IMR-90 (cell line): ENCODE measurements at regions not wholly inside any gene's neighbourhood (a gene's known extent, or its start where the extent isn't known, plus 50 kb on each side); places are given as distances from the start of the nearest gene placed in this dataset.

ENCODE experiments used
- ATAC-seq: fragments of 200-7000 bp; cut with Tn5 transposase; 2 replicates; pipeline ENCODE4 v1.9.1; 2020; ENCODE audit warnings: low read depth, mild to moderate bottlenecking, moderate library complexity
- BruUV-seq: library from RNA; stranded (reverse); fragments of 400-500 nt; replicated peaks from 2 replicates; lab custom pipeline; 2021; lab: Mats Ljungman, UMichigan
- CTCF ChIA-PET: fragments of 300-600 bp; formaldehyde crosslinking; extraction: SDS; loops from one replicate; lab custom pipeline; 2021; ENCODE audit warnings: antibody characterized with exemption; lab: Yijun Ruan, JAX
- POLR2A ChIA-PET: fragments of 300-600 bp; sonication (Branson Sonifier 250); formaldehyde crosslinking; loops from one replicate; lab custom pipeline; 2022; ENCODE audit warnings: antibody characterized with exemption; ENCODE audit not compliant: unreplicated experiment; lab: Charles Lee
- DNase-seq: peaks from one replicate; pipeline ENCODE4 v3.0.0; 2013
- H2AFZ ChIP-seq: replicated peaks from 2 replicates; pipeline ENCODE3; 2013; ENCODE audit warnings: low read length, mild to moderate bottlenecking; ENCODE audit not compliant: poor library complexity
- H2AK5ac ChIP-seq: 2 replicates; pipeline ENCODE4 v1.6.1; 2013; ENCODE audit warnings: low read depth, low read length, inconsistent platforms
- H2AK9ac ChIP-seq: replicated peaks from 2 replicates; pipeline ENCODE3; 2013; ENCODE audit warnings: mild to moderate bottlenecking, low read depth, low read length, moderate library complexity; ENCODE audit not compliant: poor library complexity
- H2BK120ac ChIP-seq: 2 replicates; pipeline ENCODE4 v1.6.1; 2013; ENCODE audit warnings: low read depth, low read length, inconsistent platforms
- H2BK15ac ChIP-seq: 3 replicates; pipeline ENCODE4 v1.6.1; 2013; ENCODE audit warnings: low read depth, low read length, inconsistent platforms
- H2BK20ac ChIP-seq: 2 replicates; pipeline ENCODE4 v1.6.1; 2013; ENCODE audit warnings: low read depth, mild to moderate bottlenecking, inconsistent platforms, low read length, moderate library complexity
- H2BK5ac ChIP-seq: 2 replicates; pipeline ENCODE4 v1.6.1; 2013; ENCODE audit warnings: mild to moderate bottlenecking, low read depth, low read length, inconsistent platforms; ENCODE audit not compliant: poor library complexity, severe bottlenecking
- H3K14ac ChIP-seq: replicated peaks from 2 replicates; pipeline ENCODE4 v1.6.1; 2013; ENCODE audit warnings: low read depth, low read length, inconsistent platforms
- H3K18ac ChIP-seq: 2 replicates; pipeline ENCODE4 v1.6.1; 2013; ENCODE audit warnings: low read depth, low read length, control low read depth
- H3K23ac ChIP-seq: 2 replicates; pipeline ENCODE4 v1.6.1; 2013; ENCODE audit warnings: low read depth, low read length, inconsistent platforms
- H3K27ac ChIP-seq: 2 replicates; pipeline ENCODE4 v1.5.1; 2013; ENCODE audit warnings: mild to moderate bottlenecking, control low read depth, low read length; ENCODE audit not compliant: insufficient read depth
- H3K27me3 ChIP-seq: 2 replicates; pipeline ENCODE4 v1.6.1; 2013; ENCODE audit warnings: low read length; ENCODE audit not compliant: control insufficient read depth, insufficient read depth
- H3K36me3 ChIP-seq: 2 replicates; pipeline ENCODE4 v1.6.1; 2013; ENCODE audit warnings: low read length, mixed read lengths; ENCODE audit not compliant: control insufficient read depth, insufficient read depth
- H3K4ac ChIP-seq: 2 replicates; pipeline ENCODE4 v1.6.1; 2013; ENCODE audit warnings: low read depth, low read length, inconsistent platforms
- H3K4me1 ChIP-seq: 2 replicates; pipeline ENCODE4 v1.6.1; 2013; ENCODE audit warnings: low read length, mixed read lengths; ENCODE audit not compliant: control insufficient read depth, insufficient read depth
- H3K4me2 ChIP-seq: 2 replicates; pipeline ENCODE4 v1.6.1; 2013; ENCODE audit warnings: low read depth, mild to moderate bottlenecking, control low read depth, low read length, moderate library complexity
- H3K4me3 ChIP-seq: 2 replicates; pipeline ENCODE4 v1.5.1; 2013; ENCODE audit warnings: low read depth, mild to moderate bottlenecking, control low read depth, low read length, moderate library complexity; ENCODE audit not compliant: insufficient read depth
- H3K56ac ChIP-seq: 2 replicates; pipeline ENCODE4 v1.6.1; 2013; ENCODE audit warnings: low read length, inconsistent platforms; ENCODE audit not compliant: insufficient read depth; ENCODE audit errors: extremely low read depth
- H3K79me1 ChIP-seq, 2 experiments: 2 replicates each; pipeline ENCODE4 v1.6.1; 2013; ENCODE audit warnings: low read length in 2 of 2, inconsistent platforms in 1 of 2, low read depth in 1 of 2
- H3K9ac ChIP-seq: 2 replicates; pipeline ENCODE4 v1.6.1; 2013; ENCODE audit warnings: low read depth, low read length, control low read depth
- H3K9me1 ChIP-seq: 2 replicates; pipeline ENCODE4 v1.6.1; 2013; ENCODE audit warnings: low read length, inconsistent platforms; ENCODE audit not compliant: insufficient read depth
- H3K9me3 ChIP-seq: 2 replicates; pipeline ENCODE4 v1.6.1; 2013; ENCODE audit warnings: low read length; ENCODE audit not compliant: control insufficient read depth, insufficient read depth
- H4K20me1 ChIP-seq: 2 replicates; pipeline ENCODE4 v1.6.1; 2013; ENCODE audit warnings: low read length, inconsistent platforms; ENCODE audit not compliant: insufficient read depth
- H4K5ac ChIP-seq: 2 replicates; pipeline ENCODE4 v1.6.1; 2013; ENCODE audit warnings: mild to moderate bottlenecking, low read depth, low read length, control low read depth
- H4K8ac ChIP-seq, 2 experiments: 2 replicates each; pipeline ENCODE4 v1.6.1; 2013; ENCODE audit warnings: low read depth in 2 of 2, low read length in 2 of 2, control low read depth in 1 of 2, inconsistent platforms in 1 of 2
- H4K91ac ChIP-seq: 2 replicates; pipeline ENCODE4 v1.6.1; 2013; ENCODE audit warnings: low read depth, low read length, inconsistent platforms; ENCODE audit not compliant: insufficient read depth
- SMC3 ChIP-seq: fragments of 150-350 bp; IDR thresholded peaks from 2 replicates; pipeline ENCODE4 v1.6.1; 2016; ENCODE audit warnings: low read depth, mild to moderate bottlenecking, antibody characterized with exemption, low read length, moderate library complexity
- WGBS, 2 experiments: methylation state at CpG; one replicate each; pipeline versions ENCODE4 v1.1.5 to v1.1.7; 2013; ENCODE audit warnings: missing lambda C conversion rate in 2 of 2; ENCODE audit not compliant: insufficient read length in 1 of 2; ENCODE audit errors: extremely low coverage in 2 of 2; 5-methylcytosine and 5-hydroxymethylcytosine counted together
- dilution Hi-C: fragments of 300-500 bp; cut with HindIII; formaldehyde crosslinking; loops from one replicate; pipeline ENCODE4 v1.14.3; 2018; ENCODE audit warnings: low sequenced_read_pairs; ENCODE audit not compliant: unreplicated experiment
- in situ Hi-C: fragments of 300-500 bp; cut with MboI; formaldehyde crosslinking; loops from 3 replicates; pipeline ENCODE4 v1.14.3; 2019; ENCODE audit warnings: low sequenced_read_pairs, inconsistent platforms, mixed read lengths
- intact Hi-C: fragments of 100-400 bp; cut with micrococcal nuclease; formaldehyde crosslinking; loops from 2 replicates; pipeline ENCODE4 v1.10.0; 2022

DNA sequence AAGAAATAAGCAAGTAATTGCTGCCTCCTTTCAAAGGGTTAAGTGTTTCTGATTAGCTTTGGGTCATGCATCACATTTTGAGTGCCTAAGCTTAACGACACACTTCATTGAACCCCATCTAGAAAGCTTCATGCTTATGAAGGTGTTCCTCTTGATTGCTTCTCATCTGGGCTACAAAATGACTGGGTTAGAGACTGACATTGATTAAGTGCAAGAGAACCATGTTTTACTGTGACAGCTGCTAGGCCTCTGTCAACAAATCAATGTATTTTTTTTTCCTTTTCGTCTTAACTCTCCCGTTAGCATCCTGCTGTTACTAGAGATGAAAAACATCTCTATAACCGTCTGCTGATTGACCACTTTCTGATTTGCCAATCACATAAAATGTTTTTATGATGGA is 725.0 kb downstream of the TLE1 start:
- Histone ChIP-seq H3K23ac (no peak overlapping the region), H3K9me1 (no peaks in the 10 kb centered on the region), H2BK15ac (no peak overlapping the region), H2AK5ac (no peak overlapping the region), H4K5ac (no peak overlapping the region), H3K14ac (no peak overlapping the region), H3K27me3 (no peaks in the 10 kb centered on the region), H3K27ac (no peak overlapping the region), H3K9ac (no peak overlapping the region), H3K4me2 (no peak overlapping the region), H3K18ac (no peak overlapping the region), H3K4ac (no peak overlapping the region), H3K79me1 (no peaks in the 10 kb centered on the region), H4K91ac (no peak overlapping the region), H3K4me1 (no peaks in the 10 kb centered on the region), H2AFZ (no peak overlapping the region), H2BK20ac (no peak overlapping the region), H3K4me3 (no peak overlapping the region), H2BK5ac (no peak overlapping the region), H4K20me1 (no peaks in the 10 kb centered on the region), H3K9me3 (no peaks in the 10 kb centered on the region), H4K8ac (no peak overlapping the region), H3K36me3 (no peaks in the 10 kb centered on the region), H2AK9ac (no peak overlapping the region), H2BK120ac (no peak overlapping the region), H3K56ac (no peak overlapping the region)
- ChIA-PET POLR2A (no interaction called here), CTCF (no interaction called here)
- ATAC-seq (no peak), DNase-seq (no peak)
- intact Hi-C loops (no loop called here), dilution Hi-C loops (no loop called here), in situ Hi-C loops (no loop called here)
- no CpG with 5 or more reads among the region's 4 CpGs for WGBS, 2 experiments
- no TSS peak for BruUV-seq
- no peak for TF ChIP-seq SMC3
